GM12875 (cell line): ENCODE measurements at regions not wholly inside any gene's neighbourhood (a gene's known extent, or its start where the extent isn't known, plus 50 kb on each side); places are given as distances from the start of the nearest gene placed in this dataset.

Experiments
- H3K4me3 ChIP-seq: one replicate; pipeline ENCODE4 v1.5.1; 2011; ENCODE audit warnings: low read depth, low read length, control low read depth
- CTCF ChIP-seq: IDR thresholded peaks from 2 replicates; pipeline ENCODE4 v1.5.1; 2011; ENCODE audit warnings: low read depth, mild to moderate bottlenecking, control low read depth, inconsistent platforms, low read length, moderate library complexity, borderline replicate concordance; ENCODE audit not compliant: insufficient read depth

DNA sequence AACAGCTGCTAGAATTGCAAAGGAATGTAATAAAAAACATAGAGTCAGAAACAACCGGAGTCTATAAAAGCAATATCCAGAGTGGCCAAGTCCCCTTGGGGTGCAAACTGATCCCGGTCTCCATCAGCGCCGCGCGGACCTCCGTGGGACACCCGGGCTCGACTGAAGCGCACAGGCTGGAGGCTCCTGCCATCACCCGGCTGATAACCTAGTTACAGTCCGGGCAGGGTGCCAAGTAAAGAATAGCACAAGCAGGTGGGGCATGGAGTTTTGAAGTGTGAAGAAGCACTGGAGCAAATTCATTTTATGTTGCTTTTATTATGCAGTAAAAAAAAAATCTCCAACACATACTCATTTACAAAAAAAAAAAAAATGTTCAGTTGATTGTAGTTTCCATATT is 205.1 kb upstream of the GMDS start:
- TF ChIP-seq CTCF: no peak
- H3K4me3 ChIP-seq: no peak overlapping the region

GRCh38 chr6:2449572-2449940 is 204.2 kb upstream of the GMDS start:
- H3K4me3 ChIP-seq: no peak overlapping the region
- no peak for TF ChIP-seq CTCF

DNA sequence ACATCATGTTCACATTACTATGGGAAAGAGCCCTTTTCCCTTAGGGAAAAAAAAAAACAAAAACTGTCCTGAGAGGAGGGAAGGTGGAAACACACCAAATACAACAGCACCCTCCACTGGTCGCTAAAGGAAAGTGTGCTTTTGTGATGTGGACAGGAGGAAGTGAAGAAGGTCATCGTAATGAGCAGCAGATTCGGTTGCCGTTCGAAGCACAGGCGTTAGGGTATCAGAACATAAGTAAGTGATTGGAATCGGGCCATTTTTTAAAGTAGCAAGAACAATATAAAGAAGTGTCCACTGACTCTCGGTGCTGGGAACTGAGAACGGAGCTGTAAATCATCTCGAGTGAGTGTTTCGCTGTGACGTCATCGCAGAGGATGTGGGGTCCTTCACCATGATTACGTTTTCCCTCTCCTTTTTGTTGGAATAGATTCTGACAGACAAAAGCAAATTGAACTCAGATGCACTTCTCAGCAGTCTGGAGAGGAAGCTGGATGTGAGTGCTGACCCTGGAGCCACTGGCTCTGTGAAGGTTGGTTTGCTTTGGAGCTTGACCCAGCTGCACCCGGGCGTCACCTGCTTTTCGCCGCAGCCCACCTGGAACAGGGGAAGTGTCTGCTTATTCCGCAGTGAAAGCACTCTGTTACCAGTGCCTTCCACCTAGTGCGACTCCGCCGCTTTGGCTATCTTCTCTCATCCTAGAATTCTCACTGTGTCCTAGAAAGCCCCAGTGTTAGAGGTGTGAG is 203.6 kb upstream of the GMDS start:
- no peak overlapping the region for H3K4me3 ChIP-seq

DNA sequence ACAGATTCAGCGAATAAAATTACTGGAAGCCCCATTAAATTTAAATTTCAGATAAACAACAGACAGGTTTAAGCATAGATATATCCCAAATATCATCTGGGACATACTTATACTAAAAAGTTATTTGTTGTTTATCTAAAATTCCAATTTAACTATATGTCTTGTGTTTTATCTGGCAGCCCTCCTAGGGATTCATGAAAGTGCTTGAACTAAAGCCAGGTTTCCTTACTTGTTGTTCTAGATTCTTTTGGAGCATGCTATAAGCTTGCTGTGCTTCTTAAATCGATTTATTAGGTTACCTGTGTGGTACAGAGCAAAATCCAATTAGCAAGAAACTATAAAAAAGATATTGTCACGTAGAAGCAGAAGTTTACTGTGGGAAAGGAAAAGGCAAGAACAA is 202.5 kb upstream of the GMDS start:
- H3K4me3 ChIP-seq: no peak overlapping the region
- no peak for TF ChIP-seq CTCF

More for the DNA sequence above, 203.6 kb upstream of the GMDS start:
- TF ChIP-seq CTCF: peak; percentile 39; the same call in 1 of the 2 replicates

DNA sequence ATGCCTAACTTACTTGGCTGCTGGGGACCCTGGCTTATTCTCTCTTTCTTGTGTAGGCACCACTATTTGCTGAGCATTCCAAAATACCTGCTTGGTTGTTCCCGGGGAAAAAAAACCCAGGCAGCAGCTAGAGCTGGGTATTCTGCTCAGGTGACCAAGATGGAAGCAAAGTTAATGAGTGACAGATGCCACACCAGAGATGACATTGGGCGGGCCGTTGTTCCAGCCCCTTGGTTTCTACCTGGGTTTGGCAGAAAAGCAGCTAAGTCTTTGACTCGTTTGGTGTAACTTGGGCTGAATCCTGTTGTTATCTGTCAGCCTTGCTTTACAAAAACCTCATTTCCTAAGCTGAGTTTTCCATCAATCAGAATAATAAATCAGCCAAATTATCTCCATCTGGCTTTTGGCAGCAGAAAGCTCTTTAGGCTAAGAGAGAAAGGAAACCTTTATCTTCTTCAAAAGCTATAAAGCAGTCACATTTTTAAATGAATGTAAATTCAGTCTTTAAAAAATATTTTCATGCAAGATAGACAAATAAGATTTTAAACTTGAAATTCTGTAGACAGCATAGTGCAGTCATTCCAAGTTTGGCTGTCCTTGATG is 202.0 kb upstream of the GMDS start:
- TF ChIP-seq CTCF: no peak
- no peak overlapping the region for H3K4me3 ChIP-seq

GRCh38 chr6:2441601-2442475 is 196.4 kb upstream of the GMDS start:
- TF ChIP-seq CTCF: no peak
- H3K4me3 ChIP-seq: no peak overlapping the region
